ENCODE measurements at regions not wholly inside any gene's neighbourhood (a gene's known extent, or its start where the extent isn't known, plus 50 kb on each side); places are given as distances from the start of the nearest gene placed in this dataset.

- peaks cover 39% of the 10 kb centered on the region for H3K4me1 Mint-ChIP-seq (ENCODE audit: low read depth, unreplicated experiment)
- H3K27ac Mint-ChIP-seq (ENCODE audit: unreplicated experiment) = no peak overlapping the region
- peaks cover 2% of the 10 kb centered on the region for H3K9me3 Mint-ChIP-seq (ENCODE audit: unreplicated experiment)
- no peaks in the 10 kb centered on the region for H3K27me3 Mint-ChIP-seq (ENCODE audit: unreplicated experiment)
- H3K4me3 Mint-ChIP-seq (ENCODE audit: unreplicated experiment) = no peak overlapping the region
- H3K36me3 Mint-ChIP-seq (ENCODE audit: unreplicated experiment) = peaks cover 3% of the 10 kb centered on the region
- no peak for DNase-seq
- no peak for TF ChIP-seq CTCF (IDR thresholded peaks at IDR 0.05; ENCODE audit: partially characterized antibody, unreplicated experiment)
Measured at GRCh38 chr7:25557930-25558329, 329.6 kb upstream of the NPVF start.

GRCh38 chr7:25558605-25559004 lies 330.3 kb upstream of the NPVF start:
- Mint-ChIP-seq H3K4me1 (ENCODE audit: low read depth, unreplicated experiment) (peaks cover 34% of the 10 kb centered on the region), H3K36me3 (ENCODE audit: unreplicated experiment) (peaks cover 3% of the 10 kb centered on the region), H3K4me3 (ENCODE audit: unreplicated experiment) (no peak overlapping the region), H3K9me3 (ENCODE audit: unreplicated experiment) (peaks cover 2% of the 10 kb centered on the region), H3K27ac (ENCODE audit: unreplicated experiment) (no peak overlapping the region), H3K27me3 (ENCODE audit: unreplicated experiment) (no peaks in the 10 kb centered on the region)
- TF ChIP-seq CTCF (IDR thresholded peaks at IDR 0.05; ENCODE audit: partially characterized antibody, unreplicated experiment) = no peak
- DNase-seq = no peak

GRCh38 chr7:25559581-25560367 lies 331.5 kb upstream of the NPVF start:
- H3K4me3 Mint-ChIP-seq (ENCODE audit: unreplicated experiment) = no peak overlapping the region
- H3K27ac Mint-ChIP-seq (ENCODE audit: unreplicated experiment) = no peak overlapping the region
- H3K4me1 Mint-ChIP-seq (ENCODE audit: low read depth, unreplicated experiment) = peaks cover 33% of the 10 kb centered on the region
- TF ChIP-seq CTCF (IDR thresholded peaks at IDR 0.05; ENCODE audit: partially characterized antibody, unreplicated experiment) = no peak
- no peak for DNase-seq
- peaks cover 1% of the 10 kb centered on the region for H3K27me3 Mint-ChIP-seq (ENCODE audit: unreplicated experiment)
- H3K36me3 Mint-ChIP-seq (ENCODE audit: unreplicated experiment) = peaks cover 3% of the 10 kb centered on the region
- peaks cover 4% of the 10 kb centered on the region for H3K9me3 Mint-ChIP-seq (ENCODE audit: unreplicated experiment)

GRCh38 chr7:25562673-25563182 lies 334.4 kb upstream of the NPVF start:
- H3K27ac Mint-ChIP-seq (ENCODE audit: unreplicated experiment) = no peak overlapping the region
- H3K4me1 Mint-ChIP-seq (ENCODE audit: low read depth, unreplicated experiment) = peaks cover 30% of the 10 kb centered on the region
- no peak for TF ChIP-seq CTCF (IDR thresholded peaks at IDR 0.05; ENCODE audit: partially characterized antibody, unreplicated experiment)
- DNase-seq = no peak
- peaks cover 2% of the 10 kb centered on the region for H3K9me3 Mint-ChIP-seq (ENCODE audit: unreplicated experiment)
- H3K4me3 Mint-ChIP-seq (ENCODE audit: unreplicated experiment) = no peak overlapping the region
- peaks cover 1% of the 10 kb centered on the region for H3K27me3 Mint-ChIP-seq (ENCODE audit: unreplicated experiment)
- H3K36me3 Mint-ChIP-seq (ENCODE audit: unreplicated experiment) = peaks cover 3% of the 10 kb centered on the region

- Mint-ChIP-seq H3K9me3 (ENCODE audit: unreplicated experiment) (peaks cover 2% of the 10 kb centered on the region), H3K27ac (ENCODE audit: unreplicated experiment) (no peak overlapping the region), H3K36me3 (ENCODE audit: unreplicated experiment) (peaks cover under 1% of the 10 kb centered on the region), H3K27me3 (ENCODE audit: unreplicated experiment) (peaks cover 1% of the 10 kb centered on the region), H3K4me1 (ENCODE audit: low read depth, unreplicated experiment) (peaks cover 33% of the 10 kb centered on the region), H3K4me3 (ENCODE audit: unreplicated experiment) (no peak overlapping the region)
- TF ChIP-seq CTCF (IDR thresholded peaks at IDR 0.05; ENCODE audit: partially characterized antibody, unreplicated experiment) = no peak
- no peak for DNase-seq
Measured at GRCh38 chr7:25565002-25565401, 336.7 kb upstream of the NPVF start.

Measured in glutamatergic neuron (in vitro differentiated cells).